NT2/D1 (cell line): ENCODE measurements at regions not wholly inside any gene's neighbourhood (a gene's known extent, or its start where the extent isn't known, plus 50 kb on each side); places are given as distances from the start of the nearest gene placed in this dataset.

Source experiments
- SUZ12 ChIP-seq: IDR thresholded peaks from 2 replicates; pipeline ENCODE4 v1.6.1; 2011; ENCODE audit not compliant: insufficient read length, insufficient read depth; ENCODE audit errors: extremely low read depth
- YY1 ChIP-seq: IDR thresholded peaks from 2 replicates; pipeline ENCODE4 v1.6.1; 2011; ENCODE audit not compliant: insufficient read length, insufficient read depth
- ZNF274 ChIP-seq: IDR thresholded peaks from 2 replicates; pipeline ENCODE4 v1.6.1; 2011; ENCODE audit warnings: mild to moderate bottlenecking, low read depth, low read length

DNA sequence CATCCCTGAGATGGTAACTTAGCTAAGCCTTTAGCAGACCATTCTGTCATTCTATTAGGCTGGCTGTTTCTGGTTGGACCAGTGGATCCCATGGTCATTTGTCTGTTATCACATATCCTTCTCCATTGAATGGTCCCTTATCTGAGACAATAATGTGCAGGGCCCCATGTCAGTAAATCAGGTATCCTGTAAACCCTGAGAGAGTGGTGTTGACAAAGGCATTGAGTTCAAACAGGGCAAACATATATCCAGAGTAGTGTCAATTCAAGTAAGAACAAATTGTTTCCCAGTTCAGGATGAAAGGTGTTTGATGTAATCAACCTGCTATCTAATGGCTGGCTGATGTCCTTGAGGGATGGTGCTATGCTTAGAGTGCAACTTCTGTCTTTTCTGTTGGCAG, 126.2 kb downstream of the LINC00237 start:
- TF ChIP-seq ZNF274 = no peak
- no peak for TF ChIP-seq YY1
- TF ChIP-seq SUZ12 = no peak
